Anterior cingulate cortex (tissue), 58 donors: ENCODE measurements at regions not wholly inside any gene's neighbourhood (a gene's known extent, or its start where the extent isn't known, plus 50 kb on each side); places are given as distances from the start of the nearest gene placed in this dataset.
A peak's percentile ranks its signal among the peaks of the same experiment; 100 is the strongest.
"Not testable (repeated sequence)": the region's sequence is repeated elsewhere in the genome, so short reads cannot be mapped to it uniquely, and the experiment has no call there.

Experiments
- DNase-seq, 58 donors: peaks; one replicate each; lab custom pipeline; 2025; lab: John Stamatoyannopoulos, UW

DNA sequence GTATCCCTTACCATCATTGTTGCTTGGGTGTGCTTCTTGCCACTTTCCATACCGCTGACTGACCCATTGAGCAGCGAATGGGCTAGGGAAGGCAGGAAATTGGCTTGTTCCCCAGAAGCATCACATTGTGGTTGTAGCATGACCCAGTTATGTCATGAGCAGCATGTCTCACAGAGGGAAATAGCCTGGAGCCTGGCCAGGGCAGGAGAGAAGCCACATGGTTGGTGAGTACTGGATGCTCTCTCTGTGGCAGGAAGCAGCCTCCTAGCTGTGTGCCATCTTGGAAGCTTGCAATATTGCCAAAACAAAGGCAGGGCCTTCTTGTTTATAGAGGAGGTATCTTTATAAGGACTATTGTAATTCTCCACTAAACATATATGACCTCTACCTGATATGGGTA is 482.6 kb downstream of the PIK3C3 start:
- DNase-seq = peak in 1 of 58 donors; percentile 8

DNA sequence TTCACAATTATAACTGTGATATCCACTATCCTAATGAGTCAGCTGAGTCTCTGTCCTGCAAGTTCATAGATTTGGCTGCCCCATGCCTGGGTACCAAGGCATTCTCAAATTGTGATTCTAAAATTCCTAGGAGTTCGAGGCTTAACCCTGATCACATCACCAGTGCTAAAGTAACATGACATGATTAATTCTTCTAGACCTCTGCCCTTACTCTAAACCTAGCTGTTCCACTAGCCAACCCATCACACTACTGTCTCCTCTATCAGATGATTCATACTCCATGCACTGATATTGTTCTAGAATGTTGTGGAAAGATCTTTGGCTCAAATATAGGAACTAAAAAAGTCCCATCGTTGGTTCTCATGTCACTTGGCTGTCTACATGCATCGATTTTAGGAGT is 487.6 kb downstream of the PIK3C3 start:
- no peak for DNase-seq

GRCh38 chr18:42444349-42444748 is 489.3 kb downstream of the PIK3C3 start:
- DNase-seq = no peak

DNA sequence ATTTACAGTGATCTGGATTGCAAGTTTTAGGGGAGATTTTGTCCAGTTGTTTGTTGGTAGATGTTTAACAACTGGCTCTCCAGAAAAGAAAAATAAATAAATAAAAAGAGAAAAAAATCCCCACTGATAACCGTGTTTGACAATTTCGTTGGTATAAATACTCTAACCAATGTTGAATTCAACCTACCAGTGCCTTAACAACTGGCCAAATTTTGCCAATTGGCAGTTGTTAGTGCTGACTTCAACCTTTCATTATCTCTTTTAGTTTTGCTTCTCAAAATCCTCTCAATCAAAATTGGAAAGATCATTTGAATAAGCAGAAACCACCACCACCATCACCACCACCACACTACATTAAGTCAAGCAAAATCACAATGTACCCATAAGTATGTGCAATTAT is 490.3 kb downstream of the PIK3C3 start:
- no peak for DNase-seq

DNA sequence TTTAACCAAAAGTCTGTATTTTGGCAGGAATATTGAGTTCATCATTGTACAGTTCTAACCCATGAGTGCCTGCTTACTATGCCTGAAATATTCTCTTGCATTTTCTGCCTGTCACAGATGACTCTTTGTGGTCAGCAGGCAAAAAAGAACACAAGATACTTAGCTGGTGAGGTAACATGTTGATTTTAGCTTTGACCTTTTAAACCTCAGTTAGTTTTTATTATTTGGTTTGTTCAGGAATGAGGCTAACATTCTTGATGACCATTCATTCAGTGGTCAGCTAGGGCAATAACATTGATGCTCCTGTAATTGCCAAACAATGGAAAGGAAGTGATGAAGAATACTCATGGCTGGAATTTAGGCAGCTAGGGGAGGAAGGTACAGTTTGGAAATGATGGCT is 491.2 kb downstream of the PIK3C3 start:
- no peak for DNase-seq

GRCh38 chr18:42447688-42448087 is 492.7 kb downstream of the PIK3C3 start:
- no peak for DNase-seq

- DNase-seq = no peak
Measured at GRCh38 chr18:42458226-42458625, 503.2 kb downstream of the PIK3C3 start.

- no peak for DNase-seq
Measured at GRCh38 chr18:42459873-42460272, 504.8 kb downstream of the PIK3C3 start.

DNA sequence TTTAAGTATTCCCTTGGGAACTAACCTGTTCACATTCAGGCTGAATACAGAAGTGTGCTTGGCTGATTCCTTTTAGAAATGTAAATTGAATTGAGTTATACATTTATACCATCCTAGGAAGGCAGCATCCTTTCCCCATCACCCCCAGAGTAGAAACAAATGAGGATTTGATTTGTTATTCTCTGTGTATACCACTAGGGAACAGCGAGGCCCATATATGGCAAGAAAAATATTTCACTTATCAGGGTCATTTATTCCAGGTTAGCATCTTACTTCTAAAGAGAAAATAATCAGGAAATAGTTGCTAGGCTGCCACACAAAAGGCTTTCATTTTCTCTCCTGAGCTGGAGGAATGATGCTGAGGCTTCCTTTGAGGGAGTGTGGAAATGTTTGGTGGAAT is 516.9 kb downstream of the PIK3C3 start:
- DNase-seq = no peak

GRCh38 chr18:42473611-42474010 is 518.6 kb downstream of the PIK3C3 start:
- no peak for DNase-seq

GRCh38 chr18:42474577-42474976 is 519.5 kb downstream of the PIK3C3 start:
- DNase-seq = no peak

DNA sequence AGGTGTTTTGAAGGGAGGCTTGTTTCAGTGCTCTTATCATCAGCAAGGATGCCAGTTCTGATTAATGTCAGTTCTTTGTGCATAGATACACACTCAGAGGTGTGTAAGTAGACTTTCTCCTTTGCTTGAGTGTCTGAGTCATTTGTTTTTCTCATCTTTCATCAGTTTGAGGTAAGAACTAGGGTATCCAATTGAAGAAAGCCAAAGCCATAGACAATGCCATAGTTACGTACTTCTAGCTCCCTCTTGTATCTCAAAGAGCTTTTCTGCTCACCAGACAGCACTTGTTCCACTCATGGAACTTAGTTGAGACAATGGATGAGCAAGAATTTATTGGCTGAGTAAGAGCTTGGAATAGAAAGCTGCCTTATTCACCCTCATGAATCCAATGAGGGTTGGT is 520.1 kb downstream of the PIK3C3 start:
- no peak for DNase-seq

GRCh38 chr18:42477267-42477666 is 522.2 kb downstream of the PIK3C3 start:
- DNase-seq = no peak

GRCh38 chr18:42480441-42480840 is 525.4 kb downstream of the PIK3C3 start:
- no peak for DNase-seq

DNA sequence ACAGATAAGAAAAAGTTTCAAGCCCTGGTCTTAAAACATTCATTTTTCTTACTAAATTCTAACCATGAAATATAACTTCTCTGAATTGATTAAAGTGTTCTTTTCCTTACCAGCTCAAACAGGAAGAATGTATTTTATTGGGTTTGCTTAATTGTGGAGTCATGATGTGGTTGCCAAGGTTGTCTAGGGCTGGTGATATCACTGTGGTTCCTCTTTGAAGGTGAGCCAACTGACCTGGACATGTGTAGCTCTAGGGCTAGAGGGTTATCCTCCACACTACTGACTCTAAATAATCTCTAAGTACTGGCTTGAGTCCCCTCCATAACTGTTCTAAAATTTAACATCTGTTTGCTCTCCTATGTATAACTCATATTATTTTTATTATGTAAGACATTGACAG is 529.6 kb downstream of the PIK3C3 start:
- no peak for DNase-seq

- no peak for DNase-seq
Measured at GRCh38 chr18:42486271-42486670, 531.2 kb downstream of the PIK3C3 start.

- DNase-seq = no peak
Measured at GRCh38 chr18:42508683-42509296, 553.8 kb downstream of the PIK3C3 start.

GRCh38 chr18:42509750-42510415 is 554.8 kb downstream of the PIK3C3 start:
- DNase-seq = no peak

DNA sequence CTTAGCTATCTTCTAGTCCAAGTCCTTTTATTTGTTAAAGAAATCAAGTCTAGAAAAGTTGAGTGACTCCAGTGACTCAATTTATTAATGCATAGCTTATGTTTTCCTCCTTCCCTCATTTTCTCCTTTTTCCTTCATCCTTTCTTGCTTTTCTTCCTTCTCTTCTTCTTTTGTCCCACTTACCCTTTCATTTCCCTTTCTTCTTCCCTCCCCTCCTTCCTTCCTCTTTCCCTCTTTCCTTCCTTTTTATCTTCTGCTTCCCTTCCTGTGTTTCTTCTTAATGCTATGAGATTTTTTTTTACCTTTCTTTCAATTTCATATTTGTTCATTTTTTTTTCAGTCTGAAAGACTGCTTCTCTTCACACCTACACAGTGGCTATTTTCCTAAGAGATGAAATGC is 555.5 kb downstream of the PIK3C3 start:
- no peak for DNase-seq

DNA sequence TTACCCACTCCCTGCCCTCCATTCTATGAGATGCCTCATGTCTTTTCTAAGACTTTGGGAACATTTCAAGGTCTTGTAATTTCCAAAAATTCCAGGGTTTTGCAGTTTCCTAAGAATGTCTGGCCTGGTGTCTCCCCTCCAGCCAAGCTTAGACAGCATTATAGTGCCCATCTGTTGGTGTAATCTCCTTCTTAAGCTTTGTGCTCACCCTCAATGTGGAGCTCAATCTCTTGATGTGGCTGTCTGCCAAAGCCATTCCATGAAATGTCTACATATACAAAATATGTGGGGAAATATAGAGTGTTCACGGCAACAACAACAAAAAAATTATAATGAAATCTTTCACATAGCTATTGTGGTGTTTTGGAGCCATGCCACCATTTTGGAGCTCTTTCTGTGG is 558.4 kb downstream of the PIK3C3 start:
- no peak for DNase-seq

- no peak for DNase-seq
Measured at GRCh38 chr18:42514512-42514911, 559.5 kb downstream of the PIK3C3 start.

DNA sequence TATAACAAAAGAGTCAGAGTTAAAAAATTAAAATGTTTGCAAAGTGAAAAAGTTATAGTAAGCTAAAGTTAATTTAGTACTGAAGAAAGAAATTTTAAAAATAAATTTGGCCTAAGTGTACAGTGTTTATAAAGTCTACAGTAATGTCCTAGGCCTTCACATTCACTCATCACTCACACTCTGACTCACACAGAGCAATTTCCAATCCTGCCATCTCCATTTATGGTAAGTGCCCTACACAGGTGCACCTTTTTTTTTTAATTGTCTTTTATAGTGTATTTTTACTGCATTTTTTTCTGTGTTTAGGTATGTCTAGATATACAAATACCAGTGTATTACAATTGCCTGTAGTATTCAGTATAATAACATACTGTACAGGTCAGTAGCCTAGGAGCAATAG is 562.9 kb downstream of the PIK3C3 start:
- no peak for DNase-seq

GRCh38 chr18:42518331-42518730 is 563.3 kb downstream of the PIK3C3 start:
- DNase-seq = not testable (repeated sequence)
